Cerebellar nuclear complex (tissue), 1 donor: ENCODE measurements at regions not wholly inside any gene's neighbourhood (a gene's known extent, or its start where the extent isn't known, plus 50 kb on each side); places are given as distances from the start of the nearest gene placed in this dataset.

ENCODE experiments used
- DNase-seq, 2 experiments: peaks; one replicate each; lab custom pipeline; 2025; lab: John Stamatoyannopoulos, UW

DNA sequence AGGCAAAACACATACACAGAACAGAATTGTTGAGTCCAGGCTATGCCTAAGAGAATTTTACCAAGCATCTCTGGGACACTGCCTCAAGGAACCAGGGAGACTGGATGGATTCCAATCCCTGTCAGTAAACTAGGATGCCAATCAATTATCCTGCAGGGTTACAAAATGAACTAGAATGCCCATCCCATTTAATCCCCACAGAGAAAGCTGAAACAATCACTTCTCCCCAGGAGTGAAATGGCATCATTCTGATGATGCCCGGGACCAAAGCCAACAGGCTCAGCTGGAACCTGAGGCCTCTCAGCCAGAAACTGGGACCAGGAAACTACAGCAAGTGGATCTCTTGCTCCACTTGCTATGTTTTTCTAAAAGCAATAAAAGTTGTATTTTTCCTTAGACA lies 130.0 kb upstream of the TJP1 start:
- no peak for DNase-seq

DNA sequence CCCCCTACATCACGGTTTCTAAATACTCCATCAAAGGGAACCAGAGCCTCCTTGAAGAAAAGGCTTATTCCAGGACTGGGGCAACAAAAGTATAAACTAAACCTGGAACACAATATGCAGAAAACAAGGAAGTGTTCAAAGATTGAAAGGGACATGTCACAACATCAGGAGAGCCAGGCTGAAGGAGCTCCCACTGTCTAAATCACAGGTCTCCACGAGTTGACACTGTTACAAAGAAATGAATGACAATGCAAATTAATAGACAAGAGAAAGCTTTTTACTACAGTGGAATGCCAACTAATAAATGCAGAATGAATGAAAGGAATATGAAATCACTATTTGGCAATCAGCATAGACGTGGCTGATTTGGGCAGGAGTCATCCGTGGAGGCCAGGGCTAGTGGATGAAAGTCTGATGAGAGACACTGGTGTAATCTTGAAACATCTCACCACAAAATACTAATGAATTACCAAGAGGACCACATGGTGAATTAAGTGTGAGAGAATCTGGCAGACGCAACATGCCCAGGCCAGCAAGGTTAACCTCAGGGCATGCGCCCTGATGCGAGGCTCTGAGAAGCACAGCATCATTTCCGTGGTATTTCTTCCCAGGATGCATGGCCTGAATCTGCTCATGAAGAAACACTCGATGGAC lies 123.8 kb upstream of the TJP1 start:
- no peak for DNase-seq

GRCh38 chr15:29944925-29945324 lies 122.7 kb upstream of the TJP1 start:
- no peak for DNase-seq

DNA sequence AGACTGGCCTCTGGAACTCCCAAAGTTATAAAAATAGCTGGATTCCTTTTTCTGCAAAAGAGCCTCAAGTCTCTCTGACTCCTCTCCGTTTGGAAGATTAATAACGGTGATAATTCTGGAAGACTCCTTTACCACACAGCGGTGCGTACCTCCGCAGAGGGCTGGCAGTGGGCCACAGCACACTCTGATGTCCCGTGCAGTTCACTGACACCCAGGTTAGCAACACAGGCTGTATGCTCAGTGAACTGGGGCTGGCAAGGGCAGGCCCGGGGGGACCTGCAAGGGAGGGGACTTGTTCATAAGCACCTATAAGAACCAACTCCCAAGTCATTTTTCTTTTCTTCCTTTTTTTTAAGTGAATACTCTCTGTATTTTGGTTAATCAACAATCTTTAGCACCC lies 120.3 kb upstream of the TJP1 start:
- no peak for DNase-seq

GRCh38 chr15:29942143-29942542 lies 119.9 kb upstream of the TJP1 start:
- no peak for DNase-seq

- DNase-seq, result no peak
Observed at GRCh38 chr15:29939404-29939803, 117.1 kb upstream of the TJP1 start.

DNA sequence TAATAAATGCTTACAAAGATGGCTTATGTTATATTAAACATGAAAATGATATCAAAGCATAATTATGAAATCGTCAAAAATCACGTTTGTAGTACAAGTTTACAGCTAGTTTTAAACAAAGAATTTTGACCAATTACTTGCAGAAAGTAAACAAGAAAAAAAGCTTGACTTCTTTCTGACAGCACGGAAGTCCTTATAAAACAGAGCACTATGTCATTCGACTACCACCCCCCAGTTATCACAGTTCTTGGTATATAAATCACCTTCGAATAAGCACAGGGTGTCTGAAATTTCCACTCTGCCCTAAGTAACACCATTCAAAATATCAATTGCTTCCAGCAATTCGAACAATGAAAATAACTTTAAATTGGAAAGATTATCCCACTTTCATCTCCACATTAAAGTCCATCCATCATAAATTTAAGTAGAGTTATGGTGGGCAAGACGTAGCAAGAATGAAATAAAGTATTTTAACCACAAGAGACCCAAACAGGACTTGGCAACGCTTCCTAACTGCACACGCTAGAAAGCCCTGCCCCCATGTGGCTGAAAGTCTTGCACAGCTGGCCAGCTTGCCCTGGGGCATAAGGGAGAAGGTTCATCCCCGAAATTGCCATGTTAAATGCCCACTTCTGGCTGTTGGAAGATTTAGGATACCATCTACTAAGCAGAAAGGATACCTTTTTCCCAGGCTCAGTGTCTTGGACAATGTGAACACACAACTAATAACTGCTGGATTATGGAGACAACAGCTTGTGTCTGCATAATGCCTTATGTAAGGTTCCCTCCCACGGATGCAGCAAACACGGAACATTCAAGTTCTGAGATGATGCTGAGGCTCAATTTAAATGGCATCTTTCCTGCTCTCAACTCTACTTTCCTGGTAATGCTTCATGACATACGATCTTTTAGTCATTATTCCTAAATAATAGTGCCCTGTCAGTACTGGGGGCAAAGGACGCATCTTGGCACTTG lies 116.4 kb upstream of the TJP1 start:
- no peak for DNase-seq

GRCh38 chr15:29937956-29938355 lies 115.7 kb upstream of the TJP1 start:
- DNase-seq, result no peak

- no peak for DNase-seq
Observed at GRCh38 chr15:29936353-29937049, 114.2 kb upstream of the TJP1 start.

DNA sequence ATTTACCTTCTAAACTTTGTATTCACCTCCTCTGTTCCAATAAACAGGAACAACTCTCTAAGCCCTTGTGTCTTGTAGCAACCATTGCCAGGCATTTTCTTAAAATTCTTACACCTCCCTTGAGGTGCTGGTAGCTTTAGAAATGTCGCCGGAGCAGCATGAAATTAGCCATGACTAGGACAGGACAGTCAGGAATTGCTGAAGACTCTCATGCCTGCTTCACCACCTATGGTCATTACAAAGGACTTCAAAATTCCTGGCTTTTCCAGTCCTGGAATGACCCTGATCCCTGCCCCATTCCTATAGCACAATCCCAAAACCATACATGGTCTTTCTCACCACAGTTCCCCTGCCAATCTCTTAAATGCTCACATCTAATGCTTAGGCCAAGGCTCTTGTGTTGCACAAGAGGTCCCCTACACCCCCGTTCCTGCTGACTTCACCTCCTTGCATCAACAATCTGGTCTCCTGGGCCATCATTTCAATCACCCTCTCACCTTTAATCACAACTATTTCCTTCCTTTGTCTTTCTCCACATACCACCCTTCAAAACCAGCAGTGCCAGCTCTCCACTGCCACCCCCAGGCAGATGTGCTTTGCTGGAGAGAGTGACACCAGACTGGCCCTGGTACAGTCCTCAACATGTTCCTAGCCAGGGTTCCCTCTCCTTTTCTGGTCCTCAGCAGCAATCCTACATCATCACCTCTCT lies 113.2 kb upstream of the TJP1 start:
- DNase-seq, result no peak

DNA sequence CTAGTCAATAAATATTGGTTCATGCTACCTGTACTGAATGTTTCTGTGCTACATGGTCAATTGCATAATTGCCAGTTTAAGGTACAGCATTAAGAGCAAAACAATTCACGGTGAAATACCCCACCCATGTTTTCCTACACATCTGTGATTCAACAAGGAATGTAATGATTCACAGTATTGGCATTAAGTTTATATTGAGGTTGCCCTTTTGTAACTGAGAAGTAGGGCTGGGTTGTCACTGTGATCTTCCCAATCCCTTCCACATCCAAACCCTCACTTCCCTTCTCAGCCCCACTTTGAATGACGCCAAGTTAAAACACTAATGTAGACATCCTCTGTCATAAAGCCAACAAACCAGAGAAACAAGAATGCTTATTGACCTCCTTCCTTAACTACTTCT lies 112.0 kb upstream of the TJP1 start:
- DNase-seq, result no peak

DNA sequence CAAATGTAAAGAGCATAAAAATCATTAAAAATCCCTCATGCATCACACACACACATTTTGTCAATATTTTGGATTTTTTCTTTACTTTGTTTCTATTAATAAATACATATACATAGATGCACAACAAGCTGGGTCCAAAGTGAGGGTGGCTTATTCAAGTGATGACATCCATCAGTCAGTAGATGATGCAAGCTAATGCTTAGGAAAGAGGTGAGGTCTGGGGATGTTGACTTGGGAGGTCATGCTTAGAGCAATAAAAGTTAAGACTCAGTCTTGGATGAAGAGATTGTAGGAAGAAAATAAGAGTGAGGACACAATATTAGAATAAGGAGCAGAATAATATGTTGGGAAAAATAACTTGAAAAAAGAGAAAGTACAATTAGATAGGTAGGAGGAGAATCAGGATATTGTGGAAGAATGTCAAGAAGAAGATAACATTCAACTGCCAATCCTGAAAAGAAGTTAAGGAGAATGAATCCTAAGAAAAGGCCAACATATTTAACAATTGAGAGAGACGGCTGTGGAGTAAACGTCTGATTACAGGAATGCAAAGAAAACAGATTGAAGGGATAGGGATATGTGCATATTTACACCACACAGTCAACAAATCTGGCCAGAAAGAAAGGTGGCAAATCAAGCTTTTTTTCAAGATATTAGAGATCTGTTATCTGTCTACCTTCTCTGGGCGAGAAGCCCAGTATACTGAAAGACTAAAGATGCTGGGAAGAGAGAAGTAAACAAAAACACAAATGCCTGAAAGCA lies 111.0 kb upstream of the TJP1 start:
- DNase-seq, result no peak

GRCh38 chr15:29926083-29926388 lies 103.8 kb upstream of the TJP1 start:
- DNase-seq, result no peak

GRCh38 chr15:29925227-29926082 lies 103.2 kb upstream of the TJP1 start:
- no peak for DNase-seq

GRCh38 chr15:29924750-29925149 lies 102.5 kb upstream of the TJP1 start:
- DNase-seq, result no peak

- DNase-seq, result no peak
Observed at GRCh38 chr15:29922191-29922590, 99.9 kb upstream of the TJP1 start.

DNA sequence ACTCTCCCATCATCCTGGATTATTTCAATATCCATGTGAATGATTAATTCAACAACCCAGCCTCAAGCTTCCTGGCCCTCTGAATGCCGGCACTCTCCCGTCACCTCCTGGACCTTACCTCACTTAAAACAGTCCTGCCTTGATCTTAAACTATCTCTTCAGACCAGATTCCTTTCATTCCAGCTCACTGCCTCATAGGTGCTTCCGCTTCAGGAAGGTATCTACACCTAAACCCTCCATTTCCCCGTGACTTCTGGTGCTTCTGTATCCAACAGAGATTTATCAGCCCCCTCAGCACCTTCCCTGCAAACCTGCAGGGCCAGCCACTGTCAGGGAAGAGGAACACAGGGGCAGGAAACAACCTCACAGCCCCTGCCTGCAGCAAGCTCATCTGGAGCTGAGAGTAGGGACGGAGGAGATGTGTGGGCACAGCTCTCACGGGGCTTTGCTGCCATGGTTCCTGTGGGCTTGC lies 98.9 kb upstream of the TJP1 start:
- no peak for DNase-seq

GRCh38 chr15:29920515-29920914 lies 98.2 kb upstream of the TJP1 start:
- peak; percentile 5 for DNase-seq

GRCh38 chr15:29919380-29919881 lies 97.2 kb upstream of the TJP1 start:
- no peak for DNase-seq
